ENCODE measurements at regions not wholly inside any gene's neighbourhood (a gene's known extent, or its start where the extent isn't known, plus 50 kb on each side); places are given as distances from the start of the nearest gene placed in this dataset.

GRCh38 chr15:61575597-61575996 is 346.5 kb upstream of the RORA start:
- TF ChIP-seq POLR2A (IDR thresholded peaks at IDR 0.05): no peak
- TF ChIP-seq, protein P1, sequence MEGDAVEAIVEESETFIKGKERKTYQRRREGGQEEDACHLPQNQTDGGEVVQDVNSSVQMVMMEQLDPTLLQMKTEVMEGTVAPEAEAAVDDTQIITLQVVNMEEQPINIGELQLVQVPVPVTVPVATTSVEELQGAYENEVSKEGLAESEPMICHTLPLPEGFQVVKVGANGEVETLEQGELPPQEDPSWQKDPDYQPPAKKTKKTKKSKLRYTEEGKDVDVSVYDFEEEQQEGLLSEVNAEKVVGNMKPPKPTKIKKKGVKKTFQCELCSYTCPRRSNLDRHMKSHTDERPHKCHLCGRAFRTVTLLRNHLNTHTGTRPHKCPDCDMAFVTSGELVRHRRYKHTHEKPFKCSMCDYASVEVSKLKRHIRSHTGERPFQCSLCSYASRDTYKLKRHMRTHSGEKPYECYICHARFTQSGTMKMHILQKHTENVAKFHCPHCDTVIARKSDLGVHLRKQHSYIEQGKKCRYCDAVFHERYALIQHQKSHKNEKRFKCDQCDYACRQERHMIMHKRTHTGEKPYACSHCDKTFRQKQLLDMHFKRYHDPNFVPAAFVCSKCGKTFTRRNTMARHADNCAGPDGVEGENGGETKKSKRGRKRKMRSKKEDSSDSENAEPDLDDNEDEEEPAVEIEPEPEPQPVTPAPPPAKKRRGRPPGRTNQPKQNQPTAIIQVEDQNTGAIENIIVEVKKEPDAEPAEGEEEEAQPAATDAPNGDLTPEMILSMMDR (IDR thresholded peaks at IDR 0.05): no peak
